Adrenal gland (tissue), 9 donors: ENCODE measurements at regions not wholly inside any gene's neighbourhood (a gene's known extent, or its start where the extent isn't known, plus 50 kb on each side); places are given as distances from the start of the nearest gene placed in this dataset.

Experiments used
- DNase-seq, 7 donors: peaks; one replicate each; pipeline ENCODE4 v3.0.0-alpha.2; 2019 to 2020
- H3K27ac ChIP-seq, 5 donors: fragments of 200-600 bp; sonication (generic) in 4 of 5; 1 replicate in 3 of 5; 2 replicates in 2 of 5; pipeline versions ENCODE4 v1.5.1 to v1.8.0; 2016 to 2020; ENCODE audit warnings: mild to moderate bottlenecking in 1 of 5
- H3K27me3 ChIP-seq: fragments of 200-600 bp; 2 replicates; pipeline ENCODE4 v1.8.0; 2021
- H3K36me3 ChIP-seq, 2 donors: fragments of 200-600 bp; replicated peaks in 1 of 2; 1 replicate in 1 of 2; 2 replicates in 1 of 2; pipeline versions ENCODE4 v1.5.1 to v1.8.0; 2018 to 2022
- H3K4me1 ChIP-seq, 2 donors: fragments of 200-600 bp; replicated peaks in 1 of 2; 1 replicate in 1 of 2; 2 replicates in 1 of 2; pipeline versions ENCODE4 v1.5.1 to v1.8.0; 2018 to 2021
- H3K4me3 ChIP-seq, 4 donors: fragments of 200-600 bp; sonication (generic) in 3 of 4; one replicate each; pipeline ENCODE4 v1.5.1; 2016 to 2018
- H3K9me3 ChIP-seq, 3 donors: fragments of 200-600 bp; sonication (generic) in 1 of 3; replicated peaks in 1 of 3; 1 replicate in 2 of 3; 2 replicates in 1 of 3; pipeline versions ENCODE4 v1.5.1 to v1.8.0; 2016 to 2021
- POLR2A ChIP-seq, 2 donors: fragments of 450-650 bp; IDR thresholded peaks; one replicate each; pipeline ENCODE4 v1.6.1; 2017; ENCODE audit warnings: antibody characterized with exemption in 2 of 2, mild to moderate bottlenecking in 2 of 2, moderate library complexity in 1 of 2
- WGBS, 4 donors: extraction: QIAGEN DNeasy Blood & Tissue Kit in 2 of 4; methylation state at CpG; one replicate each; pipeline versions ENCODE4 v1.1.5 to v1.1.7; 2013 to 2017; 5-methylcytosine and 5-hydroxymethylcytosine counted together
- intact Hi-C, 2 donors: fragments of 100-400 bp; cut with DNase I; formaldehyde crosslinking; loops; one replicate each; pipeline versions ENCODE4 v1.14.1 to v1.15.0; 2022 to 2023
- TF ChIP-seq, protein P1 (sequence below), 6 experiments: fragments of 450-650 bp in 4 of 6; fragments of 200-600 bp in 2 of 6; sonication (generic) in 1 of 6; IDR thresholded peaks; 1 replicate in 5 of 6; 2 replicates in 1 of 6; pipeline versions ENCODE4 v1.5.1 to v1.8.0; 2016 to 2021; ENCODE audit warnings: antibody characterized with exemption in 6 of 6, mild to moderate bottlenecking in 2 of 6, moderate library complexity in 1 of 6
- donor health status: healthy with polysubstance abuse.
- donor health status: Bipolar disorder and iron deficiency.
- donor health status: DM: yes; HTN: yes; CAD: no.
- donor health status: DM: no; HTN: no; CAD: no.
- donor health status: DM: no; HTN: no; CAD: no.

DNA sequence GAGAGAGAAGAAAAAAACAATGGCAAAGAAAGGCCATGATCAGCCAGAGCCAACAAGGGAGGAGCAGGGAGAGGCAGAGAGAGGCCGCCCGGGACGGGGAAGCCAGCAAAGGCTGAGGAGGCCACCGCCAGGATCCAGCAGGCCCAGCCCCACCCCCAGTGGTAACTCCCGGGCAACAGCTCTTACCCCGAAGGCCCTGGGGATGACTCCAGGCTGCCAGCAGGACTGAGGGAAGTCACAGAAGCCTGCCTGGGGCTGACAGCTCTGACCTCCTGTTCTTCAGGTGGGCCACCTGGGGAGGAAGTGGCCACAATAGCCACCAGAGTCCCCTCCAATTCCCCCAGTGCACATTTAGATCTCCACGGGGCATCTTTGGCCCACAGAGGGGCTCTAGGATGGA is 184.3 kb upstream of the LINGO1 start:
- Histone ChIP-seq H3K27ac (no peak overlapping the region), H3K9me3 (no peaks in the 10 kb centered on the region), H3K36me3 (no peaks in the 10 kb centered on the region), H3K4me3 (no peak overlapping the region), H3K4me1 (peaks cover 4 to 9% of the 10 kb centered on the region in 2 donors), H3K27me3 (peaks cover 46% of the 10 kb centered on the region)
- TF ChIP-seq, protein P1, sequence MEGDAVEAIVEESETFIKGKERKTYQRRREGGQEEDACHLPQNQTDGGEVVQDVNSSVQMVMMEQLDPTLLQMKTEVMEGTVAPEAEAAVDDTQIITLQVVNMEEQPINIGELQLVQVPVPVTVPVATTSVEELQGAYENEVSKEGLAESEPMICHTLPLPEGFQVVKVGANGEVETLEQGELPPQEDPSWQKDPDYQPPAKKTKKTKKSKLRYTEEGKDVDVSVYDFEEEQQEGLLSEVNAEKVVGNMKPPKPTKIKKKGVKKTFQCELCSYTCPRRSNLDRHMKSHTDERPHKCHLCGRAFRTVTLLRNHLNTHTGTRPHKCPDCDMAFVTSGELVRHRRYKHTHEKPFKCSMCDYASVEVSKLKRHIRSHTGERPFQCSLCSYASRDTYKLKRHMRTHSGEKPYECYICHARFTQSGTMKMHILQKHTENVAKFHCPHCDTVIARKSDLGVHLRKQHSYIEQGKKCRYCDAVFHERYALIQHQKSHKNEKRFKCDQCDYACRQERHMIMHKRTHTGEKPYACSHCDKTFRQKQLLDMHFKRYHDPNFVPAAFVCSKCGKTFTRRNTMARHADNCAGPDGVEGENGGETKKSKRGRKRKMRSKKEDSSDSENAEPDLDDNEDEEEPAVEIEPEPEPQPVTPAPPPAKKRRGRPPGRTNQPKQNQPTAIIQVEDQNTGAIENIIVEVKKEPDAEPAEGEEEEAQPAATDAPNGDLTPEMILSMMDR (IDR thresholded peaks at IDR 0.05) = no peak
- TF ChIP-seq POLR2A (IDR thresholded peaks at IDR 0.05) = no peak
- intact Hi-C loops = no loop called here
- 62 to 84% (median 78%) methylated on average over 5 to 7 of the region's 7 CpGs for WGBS, 4 donors
- DNase-seq = no peak

DNA sequence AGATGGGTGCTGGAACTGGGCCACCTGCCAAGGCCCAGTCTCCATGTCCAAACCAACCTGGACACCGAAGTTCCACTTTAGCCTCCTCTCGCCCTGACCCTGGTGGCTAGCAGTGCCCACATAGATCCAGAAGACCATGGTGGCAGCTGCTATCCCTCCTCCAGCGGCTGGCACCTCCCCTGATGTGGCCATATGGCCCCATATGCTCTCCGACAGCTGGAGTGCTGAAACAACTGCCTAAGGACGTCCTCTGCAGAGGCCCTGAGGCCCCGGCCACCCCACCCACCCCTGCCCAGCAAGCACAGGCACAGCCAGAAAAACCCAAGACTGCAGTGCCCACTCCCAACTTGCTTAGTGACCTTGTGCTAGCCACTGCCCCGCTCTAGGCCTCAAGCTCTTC is 182.3 kb upstream of the LINGO1 start:
- no peak overlapping the region for H3K27ac ChIP-seq
- TF ChIP-seq, protein P1 (IDR thresholded peaks at IDR 0.05) = no peak
- TF ChIP-seq POLR2A (IDR thresholded peaks at IDR 0.05) = no peak
- intact Hi-C loops = no loop called here
- H3K36me3 ChIP-seq = no peaks in the 10 kb centered on the region
- H3K27me3 ChIP-seq = peaks cover 28% of the 10 kb centered on the region
- H3K9me3 ChIP-seq = no peaks in the 10 kb centered on the region
- peaks cover 1 to 4% of the 10 kb centered on the region in 2 donors for H3K4me1 ChIP-seq
- WGBS, 4 donors = 79 to 100% (median 83%) methylated on average over 1 to 7 of the region's 7 CpGs
- DNase-seq = no peak
- H3K4me3 ChIP-seq = no peak overlapping the region

DNA sequence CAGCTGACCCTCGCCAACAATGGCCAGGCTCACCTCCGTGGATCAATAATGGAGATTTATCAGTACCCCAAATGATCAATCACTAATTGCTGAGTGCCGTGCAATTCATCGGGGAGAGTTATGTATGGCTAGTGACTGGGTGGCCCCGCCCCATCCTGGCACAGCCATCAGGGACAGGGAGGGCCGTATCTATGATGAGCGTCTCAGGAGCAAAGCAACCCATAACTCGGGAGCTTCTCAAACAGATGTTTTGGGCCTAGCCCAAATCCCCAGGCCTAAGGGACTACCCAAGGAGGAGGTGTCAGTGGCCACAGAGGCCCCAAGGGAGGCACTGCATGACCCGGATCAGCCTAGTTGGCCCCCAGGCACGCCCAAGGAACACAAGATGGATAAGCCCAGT is 180.0 kb upstream of the LINGO1 start:
- intact Hi-C loops = no loop called here
- H3K27me3 ChIP-seq = peaks cover 6% of the 10 kb centered on the region
- H3K4me3 ChIP-seq = no peak overlapping the region
- H3K36me3 ChIP-seq = no peaks in the 10 kb centered on the region
- H3K4me1 ChIP-seq = no peaks in the 10 kb centered on the region
- DNase-seq = no peak
- TF ChIP-seq, protein P1 (IDR thresholded peaks at IDR 0.05) = no peak
- 81 to 87% (median 84%) methylated on average over 10 of the region's 10 CpGs for WGBS, 4 donors
- no peaks in the 10 kb centered on the region for H3K9me3 ChIP-seq
- no peak overlapping the region for H3K27ac ChIP-seq

DNA sequence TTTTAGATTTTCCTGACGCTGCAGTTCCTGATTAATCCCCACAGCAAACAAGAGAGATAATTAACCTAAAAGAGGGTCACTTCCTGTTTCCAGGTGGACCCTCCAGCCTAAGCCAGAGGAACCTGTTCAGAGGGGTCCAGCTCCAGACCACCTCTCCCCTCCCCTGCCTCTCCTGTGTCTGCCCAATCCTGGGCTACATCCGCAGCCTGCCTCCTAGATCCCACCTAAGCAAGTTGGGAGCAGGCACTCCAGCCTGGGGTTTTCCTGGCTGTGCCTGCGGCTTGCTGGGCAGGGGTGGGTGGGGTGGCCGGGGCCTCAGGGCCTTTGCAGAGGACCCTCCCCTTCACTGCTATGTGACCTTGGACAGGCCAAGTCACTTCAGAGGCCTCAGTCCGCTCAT is 178.6 kb upstream of the LINGO1 start:
- H3K9me3 ChIP-seq = no peaks in the 10 kb centered on the region

More for the DNA sequence above, 178.6 kb upstream of the LINGO1 start:
- Histone ChIP-seq H3K4me3 (no peak overlapping the region), H3K27ac (no peak overlapping the region), H3K36me3 (no peaks in the 10 kb centered on the region), H3K27me3 (no peaks in the 10 kb centered on the region), H3K4me1 (no peaks in the 10 kb centered on the region)
- no peak for DNase-seq
- TF ChIP-seq, protein P1 (IDR thresholded peaks at IDR 0.05) = no peak
- no peak for TF ChIP-seq POLR2A (IDR thresholded peaks at IDR 0.05)
- intact Hi-C loops = no loop called here
- 36 to 53% (median 50%) methylated on average over 5 of the region's 5 CpGs for WGBS, 4 donors
